MCF 10A (cell line): ENCODE measurements at regions not wholly inside any gene's neighbourhood (a gene's known extent, or its start where the extent isn't known, plus 50 kb on each side); places are given as distances from the start of the nearest gene placed in this dataset.

Experiments used
- BruUV-seq: library from RNA; stranded (reverse); fragments of 400-500 nt; replicated peaks from 2 replicates; lab custom pipeline; 2021; lab: Mats Ljungman, UMichigan
- CTCF ChIA-PET: fragments of 300-600 bp; sonication (Branson Sonifier 250); formaldehyde crosslinking; extraction: SDS; loops from one replicate; lab custom pipeline; 2021; ENCODE audit warnings: antibody characterized with exemption, inconsistent platforms; lab: Yijun Ruan, JAX
- POLR2A ChIA-PET: fragments of 300-600, 350-650 bp; sonication (Branson Sonifier 250); formaldehyde crosslinking; extraction: SDS; loops from one replicate; lab custom pipeline; 2020; ENCODE audit warnings: antibody characterized with exemption, inconsistent platforms; lab: Yijun Ruan, JAX
- DNase-seq: peaks from one replicate; pipeline ENCODE4 v3.0.0-alpha.2; 2018; ENCODE audit not compliant: unreplicated experiment
- H3K27ac Mint-ChIP-seq: one replicate; pipeline ENCODE4 v1.8.0; 2022; ENCODE audit warnings: mild to moderate bottlenecking, low read depth, mixed read lengths; ENCODE audit not compliant: unreplicated experiment
- H3K27me3 Mint-ChIP-seq: one replicate; pipeline ENCODE4 v1.8.0; 2022; ENCODE audit warnings: mixed read lengths; ENCODE audit not compliant: insufficient read depth, unreplicated experiment
- H3K36me3 Mint-ChIP-seq: one replicate; pipeline ENCODE4 v1.8.0; 2022; ENCODE audit warnings: mild to moderate bottlenecking, moderate library complexity, mixed read lengths; ENCODE audit not compliant: insufficient read depth, unreplicated experiment
- H3K4me1 Mint-ChIP-seq: one replicate; pipeline ENCODE4 v1.8.0; 2022; ENCODE audit warnings: mixed read lengths; ENCODE audit not compliant: insufficient read depth, unreplicated experiment
- H3K4me3 Mint-ChIP-seq: one replicate; pipeline ENCODE4 v1.8.0; 2022; ENCODE audit warnings: mild to moderate bottlenecking, moderate library complexity, mixed read lengths; ENCODE audit not compliant: unreplicated experiment
- H3K9me3 Mint-ChIP-seq: one replicate; pipeline ENCODE4 v1.8.0; 2022; ENCODE audit warnings: mixed read lengths; ENCODE audit not compliant: unreplicated experiment
- CTCF ChIP-seq: fragments of 200-600 bp; IDR thresholded peaks from one replicate; pipeline ENCODE4 v1.8.0; 2022; ENCODE audit warnings: antibody characterized with exemption, mild to moderate bottlenecking; ENCODE audit not compliant: unreplicated experiment
- intact Hi-C: fragments of 100-400 bp; cut with micrococcal nuclease; formaldehyde crosslinking; loops from 2 replicates; pipeline ENCODE4 v1.14.1; 2022

- Mint-ChIP-seq H3K9me3 (no peaks in the 10 kb centered on the region), H3K36me3 (no peaks in the 10 kb centered on the region), H3K4me3 (no peak overlapping the region), H3K27me3 (peaks cover 18% of the 10 kb centered on the region), H3K4me1 (no peaks in the 10 kb centered on the region), H3K27ac (no peak overlapping the region)
- intact Hi-C loops, result no loop called here
- TF ChIP-seq CTCF, result no peak
- no peak for DNase-seq
- BruUV-seq, result no TSS peak
- ChIA-PET CTCF (interaction anchor here (0.6 to 1.6 kb wide), 2 partner anchors 15 to 220 kb away, joined by 3 read pairs; no protein-coding TSS in a partner anchor), POLR2A (no interaction called here)
Observed at GRCh38 chr11:69905611-69906452, 86.6 kb upstream of the FGF3 start.

GRCh38 chr11:69906453-69906907, 87.3 kb upstream of the FGF3 start:
- no peak overlapping the region for H3K27ac Mint-ChIP-seq
- no peaks in the 10 kb centered on the region for H3K9me3 Mint-ChIP-seq
- DNase-seq, result no peak
- intact Hi-C loops, result no loop called here
- H3K36me3 Mint-ChIP-seq, result no peaks in the 10 kb centered on the region
- CTCF ChIA-PET, result interaction anchor here (0.6 to 1.6 kb wide), 4 partner anchors 16 to 278 kb away, joined by 3 to 5 read pairs (median 3); no protein-coding TSS in a partner anchor
- no peak overlapping the region for H3K4me3 Mint-ChIP-seq
- no peak for TF ChIP-seq CTCF
- POLR2A ChIA-PET, result no interaction called here
- no TSS peak for BruUV-seq
- peaks cover 18% of the 10 kb centered on the region for H3K27me3 Mint-ChIP-seq
- H3K4me1 Mint-ChIP-seq, result no peaks in the 10 kb centered on the region

- no peak for DNase-seq
- Mint-ChIP-seq H3K27me3 (peaks cover 16% of the 10 kb centered on the region), H3K27ac (no peak overlapping the region), H3K4me3 (no peak overlapping the region), H3K36me3 (no peaks in the 10 kb centered on the region), H3K9me3 (no peaks in the 10 kb centered on the region), H3K4me1 (no peaks in the 10 kb centered on the region)
- POLR2A ChIA-PET, result interaction anchor here (0.7 kb wide), 1 partner anchor 115 kb away, joined by 3 read pairs; no protein-coding TSS in a partner anchor
- intact Hi-C loops, result no loop called here
- BruUV-seq, result no TSS peak
- no peak for TF ChIP-seq CTCF
- CTCF ChIA-PET, result interaction anchor here (0.7 to 6.9 kb wide), 5 partner anchors 18 to 288 kb away, joined by 3 to 29 read pairs (median 3); no protein-coding TSS in a partner anchor
Observed at GRCh38 chr11:69907611-69908010, 88.4 kb upstream of the FGF3 start.

- CTCF ChIA-PET, result interaction anchor here (0.5 to 6.9 kb wide), 13 partner anchors 8 to 587 kb away, joined by 3 to 29 read pairs (median 4); no protein-coding TSS in a partner anchor
- Mint-ChIP-seq H3K9me3 (no peaks in the 10 kb centered on the region), H3K4me3 (no peak overlapping the region)
Observed at GRCh38 chr11:69908511-69909220, 89.5 kb upstream of the FGF3 start.

More at GRCh38 chr11:69908511-69909220, 89.5 kb upstream of the FGF3 start:
- Mint-ChIP-seq H3K27me3 (peaks cover 12% of the 10 kb centered on the region), H3K36me3 (no peaks in the 10 kb centered on the region), H3K27ac (no peak overlapping the region), H3K4me1 (no peaks in the 10 kb centered on the region)
- TF ChIP-seq CTCF, result no peak
- intact Hi-C loops, result no loop called here
- POLR2A ChIA-PET, result no interaction called here
- BruUV-seq, result no TSS peak
- DNase-seq, result no peak
